Neural cell (in vitro differentiated cells): ENCODE measurements at regions not wholly inside any gene's neighbourhood (a gene's known extent, or its start where the extent isn't known, plus 50 kb on each side); places are given as distances from the start of the nearest gene placed in this dataset.

Source experiments
- H2AFZ ChIP-seq: fragments of 200-600, 300-800 bp; sonication (generic), shearing (Covaris generic); 2 replicates; pipeline ENCODE4 v1.6.0; 2014; ENCODE audit warnings: low read depth, mild to moderate bottlenecking, antibody characterized with exemption, low read length, moderate library complexity
- H3F3A ChIP-seq: fragments of 200-600 bp; shearing (Covaris generic); 2 replicates; pipeline ENCODE4 v1.6.1; 2016; ENCODE audit warnings: mild to moderate bottlenecking, moderate library complexity, mixed read lengths, antibody characterized with exemption, low read length; ENCODE audit not compliant: insufficient read depth, poor library complexity, severe bottlenecking
- H3K27ac ChIP-seq: fragments of 200-600, 300-800 bp; sonication (generic), shearing (Covaris generic); 2 replicates; pipeline ENCODE4 v1.5.1; 2014; ENCODE audit warnings: mild to moderate bottlenecking, low read length, moderate library complexity
- H3K27me3 ChIP-seq: fragments of 300-800, 200-600 bp; sonication (generic), shearing (Covaris generic); 2 replicates; pipeline ENCODE4 v1.6.0; 2014; ENCODE audit warnings: mild to moderate bottlenecking, low read depth, low read length, moderate library complexity; ENCODE audit not compliant: insufficient read depth
- H3K36me3 ChIP-seq: fragments of 300-800, 200-600 bp; sonication (generic), shearing (Covaris generic); 2 replicates; pipeline ENCODE4 v1.5.1; 2014; ENCODE audit warnings: mild to moderate bottlenecking, antibody characterized with exemption, low read length, moderate library complexity; ENCODE audit not compliant: insufficient read depth
- H3K4me2 ChIP-seq: fragments of 300-800, 200-600 bp; sonication (generic), shearing (Covaris generic); 2 replicates; pipeline ENCODE4 v1.6.0; 2014; ENCODE audit warnings: mild to moderate bottlenecking, low read length
- H3K4me3 ChIP-seq: fragments of 300-800, 200-600 bp; sonication (generic), shearing (Covaris generic); 2 replicates; pipeline ENCODE4 v1.5.1; 2014; ENCODE audit warnings: mild to moderate bottlenecking, low read length, moderate library complexity
- H3K79me2 ChIP-seq: fragments of 200-600 bp; shearing (Covaris generic); replicated peaks from 2 replicates; pipeline ENCODE4 v1.6.0; 2014; ENCODE audit warnings: mild to moderate bottlenecking, low read length, moderate library complexity; ENCODE audit not compliant: insufficient read depth
- H3K9ac ChIP-seq: fragments of 300-800, 200-600 bp; sonication (generic), shearing (Covaris generic); 2 replicates; pipeline ENCODE4 v1.6.1; 2016; ENCODE audit warnings: mild to moderate bottlenecking, low read length, mixed read lengths
- H3K9me2 ChIP-seq: fragments of 200-600 bp; shearing (Covaris generic); 2 replicates; pipeline ENCODE4 v1.6.1; 2016; ENCODE audit warnings: mild to moderate bottlenecking, low read length, mixed read lengths; ENCODE audit not compliant: insufficient read depth
- H3K9me3 ChIP-seq: fragments of 200-600, 300-800 bp; sonication (generic), shearing (Covaris generic); 2 replicates; pipeline ENCODE4 v1.6.1; 2016; ENCODE audit warnings: mild to moderate bottlenecking, mixed run types, low read length, moderate library complexity, mixed read lengths
- H4K20me1 ChIP-seq: fragments of 200-600 bp; shearing (Covaris generic); 2 replicates; pipeline ENCODE4 v1.6.1; 2016; ENCODE audit warnings: mild to moderate bottlenecking, mixed run types; ENCODE audit not compliant: insufficient read depth
- CTCF ChIP-seq: fragments of 450-650 bp; IDR thresholded peaks from 2 replicates; pipeline ENCODE4 v1.5.1; 2014; ENCODE audit warnings: antibody characterized with exemption, mild to moderate bottlenecking, moderate library complexity; ENCODE audit not compliant: poor library complexity, severe bottlenecking
- EP300 ChIP-seq: fragments of 450-650 bp; conservative IDR thresholded peaks from 2 replicates; pipeline ENCODE4 v1.6.1; 2014; ENCODE audit warnings: antibody characterized with exemption, mild to moderate bottlenecking, moderate library complexity; ENCODE audit not compliant: poor library complexity, severe bottlenecking
- EZH2 ChIP-seq: fragments of 200-600, 300-800 bp; shearing (Covaris generic), sonication (generic); IDR thresholded peaks from 2 replicates; pipeline ENCODE4 v1.6.1; 2014; ENCODE audit warnings: antibody characterized with exemption, low read length, borderline replicate concordance, mild to moderate bottlenecking; ENCODE audit not compliant: insufficient read depth, poor library complexity, severe bottlenecking
- MXI1 ChIP-seq: fragments of 450-650 bp; conservative IDR thresholded peaks from 2 replicates; pipeline ENCODE4 v1.6.1; 2014; ENCODE audit warnings: antibody characterized with exemption, mild to moderate bottlenecking; ENCODE audit not compliant: poor library complexity, severe bottlenecking
- POLR2AphosphoS5 ChIP-seq: IDR thresholded peaks from 2 replicates; pipeline ENCODE4 v1.6.1; 2012
- RAD21 ChIP-seq: fragments of 450-650 bp; conservative IDR thresholded peaks from 2 replicates; pipeline ENCODE4 v1.6.1; 2014; ENCODE audit warnings: antibody characterized with exemption, mild to moderate bottlenecking, moderate library complexity
- SMC3 ChIP-seq: fragments of 450-650 bp; conservative IDR thresholded peaks from 2 replicates; pipeline ENCODE4 v1.6.1; 2014; ENCODE audit warnings: antibody characterized with exemption, mild to moderate bottlenecking, moderate library complexity; ENCODE audit not compliant: poor library complexity
- TAF1 ChIP-seq: IDR thresholded peaks from 2 replicates; pipeline ENCODE4 v1.6.1; 2012; ENCODE audit warnings: low read depth
- TF ChIP-seq, protein P1 (sequence below): IDR thresholded peaks from 2 replicates; pipeline ENCODE4 v1.6.1; 2012; ENCODE audit warnings: borderline replicate concordance

- H3K27ac ChIP-seq = no peak overlapping the region
- H3K79me2 ChIP-seq = no peaks in the 10 kb centered on the region
- no peaks in the 10 kb centered on the region for H3K36me3 ChIP-seq
- H3K9ac ChIP-seq = no peak overlapping the region
- H3K9me2 ChIP-seq = no peaks in the 10 kb centered on the region
- TF ChIP-seq, protein P1, sequence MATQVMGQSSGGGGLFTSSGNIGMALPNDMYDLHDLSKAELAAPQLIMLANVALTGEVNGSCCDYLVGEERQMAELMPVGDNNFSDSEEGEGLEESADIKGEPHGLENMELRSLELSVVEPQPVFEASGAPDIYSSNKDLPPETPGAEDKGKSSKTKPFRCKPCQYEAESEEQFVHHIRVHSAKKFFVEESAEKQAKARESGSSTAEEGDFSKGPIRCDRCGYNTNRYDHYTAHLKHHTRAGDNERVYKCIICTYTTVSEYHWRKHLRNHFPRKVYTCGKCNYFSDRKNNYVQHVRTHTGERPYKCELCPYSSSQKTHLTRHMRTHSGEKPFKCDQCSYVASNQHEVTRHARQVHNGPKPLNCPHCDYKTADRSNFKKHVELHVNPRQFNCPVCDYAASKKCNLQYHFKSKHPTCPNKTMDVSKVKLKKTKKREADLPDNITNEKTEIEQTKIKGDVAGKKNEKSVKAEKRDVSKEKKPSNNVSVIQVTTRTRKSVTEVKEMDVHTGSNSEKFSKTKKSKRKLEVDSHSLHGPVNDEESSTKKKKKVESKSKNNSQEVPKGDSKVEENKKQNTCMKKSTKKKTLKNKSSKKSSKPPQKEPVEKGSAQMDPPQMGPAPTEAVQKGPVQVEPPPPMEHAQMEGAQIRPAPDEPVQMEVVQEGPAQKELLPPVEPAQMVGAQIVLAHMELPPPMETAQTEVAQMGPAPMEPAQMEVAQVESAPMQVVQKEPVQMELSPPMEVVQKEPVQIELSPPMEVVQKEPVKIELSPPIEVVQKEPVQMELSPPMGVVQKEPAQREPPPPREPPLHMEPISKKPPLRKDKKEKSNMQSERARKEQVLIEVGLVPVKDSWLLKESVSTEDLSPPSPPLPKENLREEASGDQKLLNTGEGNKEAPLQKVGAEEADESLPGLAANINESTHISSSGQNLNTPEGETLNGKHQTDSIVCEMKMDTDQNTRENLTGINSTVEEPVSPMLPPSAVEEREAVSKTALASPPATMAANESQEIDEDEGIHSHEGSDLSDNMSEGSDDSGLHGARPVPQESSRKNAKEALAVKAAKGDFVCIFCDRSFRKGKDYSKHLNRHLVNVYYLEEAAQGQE = no peak
- no peak for TF ChIP-seq TAF1
- no peak overlapping the region for H2AFZ ChIP-seq
- H3K9me3 ChIP-seq = peaks cover 10% of the 10 kb centered on the region
- H3K4me2 ChIP-seq = no peak overlapping the region
- H4K20me1 ChIP-seq = no peaks in the 10 kb centered on the region
- no peak overlapping the region for H3K4me3 ChIP-seq
- H3F3A ChIP-seq = no peaks in the 10 kb centered on the region
- H3K27me3 ChIP-seq = no peaks in the 10 kb centered on the region
Measured at GRCh38 chr17:5785867-5786509, 201.7 kb upstream of the NLRP1 start.

DNA sequence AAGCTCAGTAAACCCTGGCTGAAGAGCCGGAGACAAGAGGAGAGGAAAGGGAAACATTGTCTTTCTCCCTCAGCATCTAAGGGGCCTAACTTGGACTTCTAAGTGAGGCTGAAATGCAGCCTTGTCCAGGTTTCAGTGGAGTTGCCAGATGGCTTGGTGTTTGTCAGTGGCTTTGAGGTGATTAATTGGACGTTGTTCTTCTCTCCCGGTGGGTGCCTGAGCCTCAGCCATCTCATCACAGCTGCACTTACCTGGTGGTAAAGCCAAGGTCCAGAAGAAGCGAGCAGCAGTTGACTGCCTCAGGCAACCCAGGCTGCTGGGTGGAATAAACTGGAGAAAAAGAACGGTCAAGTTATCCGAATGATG lies 202.2 kb upstream of the NLRP1 start:
- H3K27me3 ChIP-seq = no peaks in the 10 kb centered on the region
- H3K4me3 ChIP-seq = no peak overlapping the region
- no peak overlapping the region for H3K9ac ChIP-seq
- H2AFZ ChIP-seq = no peak overlapping the region
- H3K79me2 ChIP-seq = no peaks in the 10 kb centered on the region
- peaks cover 10% of the 10 kb centered on the region for H3K9me3 ChIP-seq
- no peaks in the 10 kb centered on the region for H3K36me3 ChIP-seq
- no peak overlapping the region for H3K27ac ChIP-seq
- no peaks in the 10 kb centered on the region for H4K20me1 ChIP-seq
- TF ChIP-seq TAF1 (no peak), MXI1 (no peak), EZH2 (no peak), SMC3 (no peak), POLR2AphosphoS5 (no peak), CTCF (no peak), EP300 (no peak), RAD21 (no peak)
- TF ChIP-seq, protein P1 = no peak
- H3F3A ChIP-seq = no peaks in the 10 kb centered on the region
- no peaks in the 10 kb centered on the region for H3K9me2 ChIP-seq
- no peak overlapping the region for H3K4me2 ChIP-seq
